Brain microvascular endothelial cell (primary cell): ENCODE measurements at regions not wholly inside any gene's neighbourhood (a gene's known extent, or its start where the extent isn't known, plus 50 kb on each side); places are given as distances from the start of the nearest gene placed in this dataset.

Experiments
- DNase-seq: peaks from one replicate; pipeline ENCODE4 v3.0.0-alpha.2; 2020
- H3K27ac ChIP-seq: fragments of 250-450 bp; sonication (Bioruptor Pico); 2 replicates; pipeline ENCODE4 v1.5.1; 2020; ENCODE audit warnings: mild to moderate bottlenecking, moderate library complexity
- H3K27me3 ChIP-seq: fragments of 250-450 bp; sonication (Bioruptor Pico); replicated peaks from 2 replicates; pipeline ENCODE4 v1.5.1; 2020; ENCODE audit warnings: mild to moderate bottlenecking
- H3K36me3 ChIP-seq: fragments of 250-450 bp; sonication (Bioruptor Pico); replicated peaks from 2 replicates; pipeline ENCODE4 v1.5.1; 2020; ENCODE audit warnings: mild to moderate bottlenecking
- H3K4me3 ChIP-seq: 2 replicates; pipeline ENCODE4 v1.5.1; 2011; ENCODE audit warnings: low read depth, mild to moderate bottlenecking, control low read depth, low read length, moderate library complexity
- CTCF ChIP-seq: IDR thresholded peaks from 2 replicates; pipeline ENCODE4 v1.5.1; 2011; ENCODE audit warnings: low read depth, mild to moderate bottlenecking, moderate library complexity, low read length, control low read depth, inconsistent platforms; ENCODE audit errors: missing control alignments
- in situ Hi-C: cut with HindIII; loops from 2 replicates; pipeline ENCODE4 v1.10.0; 2017; ENCODE audit warnings: low sequenced_read_pairs, low pct_ligation_motif_present

DNA sequence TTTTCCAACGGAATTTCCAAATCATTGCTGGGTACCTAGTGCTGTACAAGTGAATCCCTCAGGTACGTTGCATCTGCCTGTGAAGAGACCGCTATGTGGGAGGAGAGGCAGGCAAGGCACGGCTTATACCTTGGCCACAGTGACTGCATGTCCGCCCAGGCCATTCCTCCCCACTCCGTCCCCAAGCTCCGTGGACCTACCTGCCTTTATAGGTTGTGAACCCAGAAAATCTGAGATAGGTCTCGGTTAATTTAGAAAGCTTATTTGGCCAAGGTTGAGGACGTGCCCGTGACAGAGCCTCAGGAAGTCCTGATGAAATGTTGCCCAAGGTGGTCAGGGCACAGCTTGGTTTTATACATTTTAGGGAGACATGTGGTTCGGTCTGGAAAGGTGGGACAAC is 218.5 kb upstream of the TSHZ3 start:
- no peaks in the 10 kb centered on the region for H3K27me3 ChIP-seq
- no peaks in the 10 kb centered on the region for H3K36me3 ChIP-seq
- in situ Hi-C loops: no loop called here
- H3K27ac ChIP-seq: no peak overlapping the region
- TF ChIP-seq CTCF: no peak
- H3K4me3 ChIP-seq: no peak overlapping the region
- no peak for DNase-seq

- no peak for DNase-seq
- in situ Hi-C loops: no loop called here
- no peak overlapping the region for H3K27ac ChIP-seq
- no peaks in the 10 kb centered on the region for H3K36me3 ChIP-seq
- H3K27me3 ChIP-seq: no peaks in the 10 kb centered on the region
- no peak for TF ChIP-seq CTCF
- no peak overlapping the region for H3K4me3 ChIP-seq
Observed at GRCh38 chr19:31568724-31569123, 219.5 kb upstream of the TSHZ3 start.

DNA sequence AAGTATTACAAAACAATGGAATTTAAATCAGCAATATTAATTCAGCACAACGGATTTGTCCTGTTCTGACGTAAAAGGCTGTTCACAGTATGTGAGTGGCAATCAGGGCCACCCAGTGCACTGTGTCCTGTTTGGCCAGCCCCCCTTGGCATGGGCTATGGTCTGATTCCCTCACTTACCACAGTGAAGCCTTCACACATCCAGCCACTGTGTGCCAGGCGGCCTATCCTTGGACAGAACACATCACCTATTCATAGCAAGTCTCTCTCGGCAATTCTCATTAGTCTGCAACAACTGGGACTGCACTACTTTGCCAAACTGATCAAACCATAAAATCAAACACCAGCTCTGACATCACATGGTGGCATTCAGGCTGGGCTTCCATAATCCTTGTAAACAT is 221.5 kb upstream of the TSHZ3 start:
- no peak overlapping the region for H3K27ac ChIP-seq
- H3K36me3 ChIP-seq: no peaks in the 10 kb centered on the region
- in situ Hi-C loops: no loop called here
- no peak for TF ChIP-seq CTCF
- H3K4me3 ChIP-seq: no peak overlapping the region
- DNase-seq: no peak
- H3K27me3 ChIP-seq: no peaks in the 10 kb centered on the region

GRCh38 chr19:31572102-31572975 is 223.1 kb upstream of the TSHZ3 start:
- no peak for TF ChIP-seq CTCF
- no peak overlapping the region for H3K4me3 ChIP-seq
- in situ Hi-C loops: no loop called here
- no peaks in the 10 kb centered on the region for H3K36me3 ChIP-seq
- no peaks in the 10 kb centered on the region for H3K27me3 ChIP-seq
- no peak overlapping the region for H3K27ac ChIP-seq
- no peak for DNase-seq

DNA sequence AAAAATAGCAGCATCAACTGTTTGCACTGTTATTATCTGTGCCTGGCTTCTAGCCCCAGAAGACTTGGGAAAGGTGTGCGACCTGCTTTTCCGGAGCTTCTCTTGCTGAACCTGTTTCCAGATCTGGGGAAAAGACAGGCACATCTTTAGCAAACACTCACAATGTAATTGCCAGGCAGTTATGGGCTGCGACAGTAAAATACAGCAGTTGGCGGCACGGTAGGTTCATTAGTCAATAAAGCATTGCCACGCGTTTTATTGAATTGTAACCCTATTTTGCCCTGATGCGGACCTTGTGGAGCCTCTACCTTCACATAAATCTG is 223.7 kb upstream of the TSHZ3 start:
- H3K36me3 ChIP-seq: no peaks in the 10 kb centered on the region
- in situ Hi-C loops: no loop called here
- no peak overlapping the region for H3K27ac ChIP-seq
- no peaks in the 10 kb centered on the region for H3K27me3 ChIP-seq
- TF ChIP-seq CTCF: no peak
- H3K4me3 ChIP-seq: no peak overlapping the region
- DNase-seq: no peak
